ENCODE measurements at regions not wholly inside any gene's neighbourhood (a gene's known extent, or its start where the extent isn't known, plus 50 kb on each side); places are given as distances from the start of the nearest gene placed in this dataset.

- TF ChIP-seq, protein P1, sequence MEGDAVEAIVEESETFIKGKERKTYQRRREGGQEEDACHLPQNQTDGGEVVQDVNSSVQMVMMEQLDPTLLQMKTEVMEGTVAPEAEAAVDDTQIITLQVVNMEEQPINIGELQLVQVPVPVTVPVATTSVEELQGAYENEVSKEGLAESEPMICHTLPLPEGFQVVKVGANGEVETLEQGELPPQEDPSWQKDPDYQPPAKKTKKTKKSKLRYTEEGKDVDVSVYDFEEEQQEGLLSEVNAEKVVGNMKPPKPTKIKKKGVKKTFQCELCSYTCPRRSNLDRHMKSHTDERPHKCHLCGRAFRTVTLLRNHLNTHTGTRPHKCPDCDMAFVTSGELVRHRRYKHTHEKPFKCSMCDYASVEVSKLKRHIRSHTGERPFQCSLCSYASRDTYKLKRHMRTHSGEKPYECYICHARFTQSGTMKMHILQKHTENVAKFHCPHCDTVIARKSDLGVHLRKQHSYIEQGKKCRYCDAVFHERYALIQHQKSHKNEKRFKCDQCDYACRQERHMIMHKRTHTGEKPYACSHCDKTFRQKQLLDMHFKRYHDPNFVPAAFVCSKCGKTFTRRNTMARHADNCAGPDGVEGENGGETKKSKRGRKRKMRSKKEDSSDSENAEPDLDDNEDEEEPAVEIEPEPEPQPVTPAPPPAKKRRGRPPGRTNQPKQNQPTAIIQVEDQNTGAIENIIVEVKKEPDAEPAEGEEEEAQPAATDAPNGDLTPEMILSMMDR (IDR thresholded peaks at IDR 0.05): no peak
- no peak for TF ChIP-seq POLR2A (IDR thresholded peaks at IDR 0.05)
These were observed 279.3 kb downstream of the CASP12 start for GRCh38 chr11:104618954-104619353.
